Erythroblast (primary cell): ENCODE measurements at regions not wholly inside any gene's neighbourhood (a gene's known extent, or its start where the extent isn't known, plus 50 kb on each side); places are given as distances from the start of the nearest gene placed in this dataset.

ENCODE experiments used
- GATA1 ChIP-seq: IDR thresholded peaks from 2 replicates; pipeline ENCODE4 v1.6.1; 2011; ENCODE audit warnings: low read depth, mild to moderate bottlenecking, control low read depth, low read length, moderate library complexity
- POLR2A ChIP-seq: IDR thresholded peaks from 2 replicates; pipeline ENCODE4 v1.6.1; 2011; ENCODE audit warnings: mild to moderate bottlenecking, low read length

GRCh38 chr11:98495601-98496000 lies 525.1 kb upstream of the CNTN5 start:
- TF ChIP-seq POLR2A (no peak), GATA1 (no peak)
